ENCODE measurements at regions not wholly inside any gene's neighbourhood (a gene's known extent, or its start where the extent isn't known, plus 50 kb on each side); places are given as distances from the start of the nearest gene placed in this dataset.

GRCh38 chr9:108239696-108240321 is 616.0 kb downstream of the ACTL7B start:
- Mint-ChIP-seq H3K9me3 (ENCODE audit: low read depth, unreplicated experiment) (no peaks in the 10 kb centered on the region), H3K36me3 (ENCODE audit: insufficient read depth, unreplicated experiment) (no peaks in the 10 kb centered on the region), H3K27ac (ENCODE audit: unreplicated experiment) (no peak overlapping the region), H3K27me3 (ENCODE audit: unreplicated experiment) (no peaks in the 10 kb centered on the region), H3K4me3 (ENCODE audit: low read depth, unreplicated experiment) (no peak overlapping the region), H3K4me1 (ENCODE audit: low read depth, unreplicated experiment) (no peaks in the 10 kb centered on the region)
- no peak for TF ChIP-seq CTCF (IDR thresholded peaks at IDR 0.05; ENCODE audit: unreplicated experiment)
- BruUV-seq (replicated peaks), result no TSS peak
- no peak for DNase-seq
- CTCF ChIA-PET, result no interaction called here
- intact Hi-C loops (cut with micrococcal nuclease; ENCODE audit: unreplicated experiment), result no loop called here

DNA sequence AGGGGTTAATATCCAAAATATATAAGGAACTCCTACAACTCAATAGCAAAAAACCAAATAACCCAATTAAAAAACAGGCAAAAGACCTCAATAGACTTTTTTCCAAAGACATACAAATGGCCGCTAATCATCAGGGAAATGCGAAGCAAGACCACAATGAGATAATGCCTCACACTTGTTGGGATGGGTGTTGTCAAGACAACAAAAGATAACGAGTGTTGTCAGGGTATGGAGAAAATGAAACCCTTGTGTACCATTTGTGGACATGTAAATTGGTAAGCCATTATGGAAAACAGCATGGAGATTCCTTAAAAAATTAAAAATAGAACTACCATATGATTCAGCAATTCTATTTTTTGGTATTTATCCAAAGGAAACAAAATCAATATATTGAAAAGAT is 620.2 kb downstream of the ACTL7B start:
- Mint-ChIP-seq H3K4me1 (ENCODE audit: low read depth, unreplicated experiment) (no peaks in the 10 kb centered on the region), H3K27ac (ENCODE audit: unreplicated experiment) (no peak overlapping the region), H3K4me3 (ENCODE audit: low read depth, unreplicated experiment) (no peak overlapping the region), H3K9me3 (ENCODE audit: low read depth, unreplicated experiment) (no peaks in the 10 kb centered on the region), H3K27me3 (ENCODE audit: unreplicated experiment) (no peaks in the 10 kb centered on the region), H3K36me3 (ENCODE audit: insufficient read depth, unreplicated experiment) (no peaks in the 10 kb centered on the region)
- no TSS peak for BruUV-seq (replicated peaks)
- CTCF ChIA-PET, result no interaction called here
- intact Hi-C loops (cut with micrococcal nuclease; ENCODE audit: unreplicated experiment), result no loop called here
- TF ChIP-seq CTCF (IDR thresholded peaks at IDR 0.05; ENCODE audit: unreplicated experiment), result no peak
- DNase-seq, result no peak

- intact Hi-C loops (cut with micrococcal nuclease; ENCODE audit: unreplicated experiment), result no loop called here
- no peak for TF ChIP-seq CTCF (IDR thresholded peaks at IDR 0.05; ENCODE audit: unreplicated experiment)
- no TSS peak for BruUV-seq (replicated peaks)
Measured at GRCh38 chr9:108234811-108235210, 621.0 kb downstream of the ACTL7B start.

GRCh38 chr9:108225149-108225800 is 630.5 kb downstream of the ACTL7B start:
- CTCF ChIA-PET, result no interaction called here
- DNase-seq, result no peak
- Mint-ChIP-seq H3K27ac (ENCODE audit: unreplicated experiment) (no peak overlapping the region), H3K36me3 (ENCODE audit: insufficient read depth, unreplicated experiment) (no peaks in the 10 kb centered on the region), H3K4me1 (ENCODE audit: low read depth, unreplicated experiment) (no peaks in the 10 kb centered on the region), H3K27me3 (ENCODE audit: unreplicated experiment) (peaks cover 41% of the 10 kb centered on the region), H3K4me3 (ENCODE audit: low read depth, unreplicated experiment) (no peak overlapping the region), H3K9me3 (ENCODE audit: low read depth, unreplicated experiment) (no peaks in the 10 kb centered on the region)
- intact Hi-C loops (cut with micrococcal nuclease; ENCODE audit: unreplicated experiment), result no loop called here
- TF ChIP-seq CTCF (IDR thresholded peaks at IDR 0.05; ENCODE audit: unreplicated experiment), result no peak
- no TSS peak for BruUV-seq (replicated peaks)

More at GRCh38 chr9:108234811-108235210, 621.0 kb downstream of the ACTL7B start:
- H3K9me3 Mint-ChIP-seq (ENCODE audit: low read depth, unreplicated experiment), result no peaks in the 10 kb centered on the region
- no peaks in the 10 kb centered on the region for H3K36me3 Mint-ChIP-seq (ENCODE audit: insufficient read depth, unreplicated experiment)
- H3K4me1 Mint-ChIP-seq (ENCODE audit: low read depth, unreplicated experiment), result no peaks in the 10 kb centered on the region
- H3K4me3 Mint-ChIP-seq (ENCODE audit: low read depth, unreplicated experiment), result no peak overlapping the region
- no peaks in the 10 kb centered on the region for H3K27me3 Mint-ChIP-seq (ENCODE audit: unreplicated experiment)
- H3K27ac Mint-ChIP-seq (ENCODE audit: unreplicated experiment), result no peak overlapping the region
- DNase-seq, result no peak
- CTCF ChIA-PET, result no interaction called here
